NCI-H526 treated with DMSO at 0.1 percent for 48 hours (cell line): ENCODE measurements at regions not wholly inside any gene's neighbourhood (a gene's known extent, or its start where the extent isn't known, plus 50 kb on each side); places are given as distances from the start of the nearest gene placed in this dataset.

Experiments used
- DNase-seq: peaks from one replicate; lab custom pipeline; 2025; lab: John Stamatoyannopoulos, UW

GRCh38 chr3:73296859-73297258 is 235.4 kb downstream of the EBLN2 start:
- DNase-seq, result no peak

- DNase-seq, result peak; percentile 94
Measured at GRCh38 chr3:73298243-73299183, 237.1 kb downstream of the EBLN2 start.

- DNase-seq, result peak; percentile 54
Measured at GRCh38 chr3:73299184-73299691, 237.8 kb downstream of the EBLN2 start.

DNA sequence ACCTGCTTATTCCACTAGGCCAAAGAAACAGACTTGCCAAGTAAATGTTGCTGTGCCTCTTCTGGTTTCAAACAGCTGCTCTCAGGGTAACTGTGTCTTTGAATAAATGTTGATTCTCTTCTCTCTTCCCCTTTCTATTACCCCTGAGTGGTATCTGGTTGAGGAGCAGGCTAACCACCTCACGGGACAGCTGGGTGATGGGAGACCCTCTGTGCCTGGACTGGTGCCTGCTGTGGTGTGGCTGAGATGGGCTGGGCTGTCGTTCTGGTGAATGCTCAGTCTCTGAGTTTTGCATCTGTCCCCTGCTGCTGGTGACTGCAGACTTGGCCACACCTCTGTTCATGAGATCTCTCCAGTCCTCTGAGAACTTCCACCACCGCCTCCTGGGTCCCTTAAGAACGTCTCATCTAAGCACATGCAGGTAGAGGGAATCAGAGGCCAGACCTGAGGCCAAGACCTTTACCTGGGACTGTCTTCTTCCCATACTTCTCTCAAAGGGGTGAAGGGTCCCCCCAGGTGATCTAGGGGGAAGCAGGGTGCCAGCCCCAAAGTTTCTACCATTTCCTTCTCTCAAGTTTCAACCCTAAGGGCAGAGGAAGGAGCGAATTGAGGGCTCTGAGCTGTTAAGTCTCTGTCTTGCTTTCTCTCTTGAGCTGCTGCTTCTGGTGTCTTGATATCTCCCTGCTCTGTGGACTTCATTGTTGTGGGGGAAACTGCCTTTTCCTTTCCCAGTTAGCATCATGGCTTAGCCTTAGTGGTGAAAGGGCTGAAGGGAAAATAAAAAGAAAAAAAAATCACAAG is 252.9 kb downstream of the EBLN2 start:
- no peak for DNase-seq

DNA sequence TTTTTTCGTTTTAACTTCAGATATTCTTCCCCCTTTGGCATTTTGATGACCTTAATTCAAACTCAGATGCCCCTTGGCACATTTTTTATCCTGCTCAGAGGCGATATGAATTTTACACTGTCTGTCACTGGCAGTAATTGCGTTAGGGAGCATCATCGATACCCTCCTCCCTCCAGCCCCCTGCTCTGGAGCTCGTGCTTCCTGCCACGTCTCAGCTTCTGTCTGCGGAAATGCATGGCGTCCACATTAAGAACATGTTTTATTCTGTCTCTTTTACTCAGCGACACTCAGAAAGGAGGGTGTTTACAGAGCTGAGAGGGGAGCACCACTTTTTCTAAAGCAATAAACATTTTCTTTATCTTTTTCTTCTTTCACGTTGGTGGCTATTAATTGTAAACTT is 254.2 kb downstream of the EBLN2 start:
- DNase-seq, result no peak

DNA sequence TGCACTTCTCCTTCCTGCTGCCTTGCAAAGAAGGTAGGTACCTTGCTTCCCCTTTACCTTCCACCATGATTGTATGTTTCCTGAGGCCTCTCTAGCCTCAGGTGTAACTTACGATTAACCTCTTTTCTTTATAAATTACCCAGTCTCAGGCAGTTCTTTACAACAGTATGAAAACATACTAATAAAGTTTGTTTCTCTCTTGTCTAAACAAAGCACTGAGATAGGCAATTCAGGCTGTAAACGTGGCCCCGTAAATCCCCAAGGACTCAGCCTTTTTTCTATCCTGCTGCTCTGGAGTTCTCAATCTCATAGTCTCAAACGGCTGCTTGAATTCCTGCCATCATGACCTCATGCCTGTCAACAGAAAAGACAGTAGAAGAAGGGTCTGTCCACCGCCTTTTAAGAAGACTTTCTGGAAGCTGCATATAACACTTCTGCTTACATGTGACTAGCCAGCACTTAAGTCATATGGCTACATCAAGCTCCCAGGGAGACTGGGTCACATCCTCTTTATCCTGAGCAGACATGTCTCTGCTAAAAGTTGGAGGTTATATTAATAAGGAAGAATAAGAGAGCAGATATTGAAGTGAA is 257.8 kb downstream of the EBLN2 start:
- DNase-seq, result no peak

DNA sequence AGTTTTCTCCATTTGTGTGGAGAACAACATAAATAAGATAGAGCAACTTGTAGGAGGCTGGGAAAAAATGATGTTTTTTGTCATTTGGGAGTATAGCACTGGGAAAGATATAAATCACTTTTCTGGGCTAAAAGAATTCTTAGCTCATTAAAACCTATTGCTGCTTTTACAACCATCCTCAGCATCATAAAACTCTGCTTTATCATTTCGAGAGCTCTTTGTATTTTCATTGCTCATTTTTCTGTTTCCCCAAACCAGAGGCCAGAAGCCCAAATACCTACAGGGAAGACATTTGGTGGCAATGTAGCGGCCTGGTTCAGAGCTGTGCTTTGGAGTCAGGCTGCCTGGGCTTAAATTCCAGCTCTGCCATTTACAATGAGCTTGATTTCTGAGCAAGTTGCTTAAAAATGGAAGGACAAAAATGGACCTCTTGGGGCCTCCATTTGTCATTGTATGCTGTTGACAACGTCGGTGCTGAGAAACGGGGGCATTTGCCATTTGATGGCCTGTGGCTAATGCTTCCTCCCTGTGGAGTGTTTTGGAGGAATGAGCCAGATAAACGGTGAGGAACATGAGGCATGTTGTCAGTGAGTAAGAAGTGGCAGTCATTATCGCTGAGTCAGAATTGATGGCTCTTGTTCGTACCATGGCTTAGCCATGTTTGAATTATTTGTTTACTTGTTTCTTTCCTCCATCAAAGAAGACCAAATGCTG is 260.0 kb downstream of the EBLN2 start:
- no peak for DNase-seq

- peak; percentile 38 for DNase-seq
Measured at GRCh38 chr3:73324203-73325155, 263.0 kb downstream of the EBLN2 start.

GRCh38 chr3:73326396-73326795 is 264.9 kb downstream of the EBLN2 start:
- no peak for DNase-seq

GRCh38 chr3:73327052-73327451 is 265.6 kb downstream of the EBLN2 start:
- no peak for DNase-seq
